ENCODE measurements at regions not wholly inside any gene's neighbourhood (a gene's known extent, or its start where the extent isn't known, plus 50 kb on each side); places are given as distances from the start of the nearest gene placed in this dataset.

- no peak for DNase-seq (ENCODE audit: low spot score)
Measured at GRCh38 chr7:159280008-159280407, 135.3 kb upstream of the VIPR2 start.

DNA sequence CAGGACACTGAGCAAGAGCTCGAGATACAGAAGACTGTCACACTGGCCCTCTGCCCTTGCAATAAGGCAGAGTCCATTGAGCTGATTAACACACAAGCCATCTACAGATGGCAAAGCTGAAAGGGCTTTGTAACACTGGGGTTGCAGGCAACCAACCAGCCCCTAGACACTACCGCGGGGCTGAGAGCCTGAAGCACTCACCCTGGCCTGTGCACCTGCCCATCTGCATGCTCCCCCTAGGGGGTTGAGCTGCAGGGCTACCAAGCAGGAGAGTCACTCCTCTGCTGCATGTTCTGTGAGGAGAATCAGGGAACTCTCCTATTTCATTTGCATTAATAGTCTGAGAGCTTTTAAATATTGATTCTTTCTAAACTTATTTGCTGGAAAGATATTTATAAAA is 128.1 kb upstream of the VIPR2 start:
- H3K9me3 Mint-ChIP-seq (ENCODE audit: unreplicated experiment) = peaks cover 24% of the 10 kb centered on the region
- no peaks in the 10 kb centered on the region for H3K36me3 Mint-ChIP-seq (ENCODE audit: low read depth, unreplicated experiment)
- TF ChIP-seq, protein P1, sequence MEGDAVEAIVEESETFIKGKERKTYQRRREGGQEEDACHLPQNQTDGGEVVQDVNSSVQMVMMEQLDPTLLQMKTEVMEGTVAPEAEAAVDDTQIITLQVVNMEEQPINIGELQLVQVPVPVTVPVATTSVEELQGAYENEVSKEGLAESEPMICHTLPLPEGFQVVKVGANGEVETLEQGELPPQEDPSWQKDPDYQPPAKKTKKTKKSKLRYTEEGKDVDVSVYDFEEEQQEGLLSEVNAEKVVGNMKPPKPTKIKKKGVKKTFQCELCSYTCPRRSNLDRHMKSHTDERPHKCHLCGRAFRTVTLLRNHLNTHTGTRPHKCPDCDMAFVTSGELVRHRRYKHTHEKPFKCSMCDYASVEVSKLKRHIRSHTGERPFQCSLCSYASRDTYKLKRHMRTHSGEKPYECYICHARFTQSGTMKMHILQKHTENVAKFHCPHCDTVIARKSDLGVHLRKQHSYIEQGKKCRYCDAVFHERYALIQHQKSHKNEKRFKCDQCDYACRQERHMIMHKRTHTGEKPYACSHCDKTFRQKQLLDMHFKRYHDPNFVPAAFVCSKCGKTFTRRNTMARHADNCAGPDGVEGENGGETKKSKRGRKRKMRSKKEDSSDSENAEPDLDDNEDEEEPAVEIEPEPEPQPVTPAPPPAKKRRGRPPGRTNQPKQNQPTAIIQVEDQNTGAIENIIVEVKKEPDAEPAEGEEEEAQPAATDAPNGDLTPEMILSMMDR (IDR thresholded peaks at IDR 0.05; ENCODE audit: unreplicated experiment) = no peak
- no peaks in the 10 kb centered on the region for H3K4me1 Mint-ChIP-seq (ENCODE audit: unreplicated experiment)
- no peak for DNase-seq (ENCODE audit: low spot score)
- peaks cover 6% of the 10 kb centered on the region for H3K27me3 Mint-ChIP-seq (ENCODE audit: unreplicated experiment)
- no peak overlapping the region for H3K27ac Mint-ChIP-seq (ENCODE audit: unreplicated experiment)
- no peak overlapping the region for H3K4me3 Mint-ChIP-seq (ENCODE audit: unreplicated experiment)

More at GRCh38 chr7:159280008-159280407, 135.3 kb upstream of the VIPR2 start:
- Mint-ChIP-seq H3K4me3 (ENCODE audit: unreplicated experiment) (no peak overlapping the region), H3K27ac (ENCODE audit: unreplicated experiment) (no peak overlapping the region), H3K4me1 (ENCODE audit: unreplicated experiment) (no peaks in the 10 kb centered on the region), H3K36me3 (ENCODE audit: low read depth, unreplicated experiment) (no peaks in the 10 kb centered on the region), H3K9me3 (ENCODE audit: unreplicated experiment) (peaks cover 15% of the 10 kb centered on the region), H3K27me3 (ENCODE audit: unreplicated experiment) (peaks cover 3% of the 10 kb centered on the region)
- TF ChIP-seq, protein P1 (IDR thresholded peaks at IDR 0.05; ENCODE audit: unreplicated experiment) = no peak

- peaks cover 24% of the 10 kb centered on the region for H3K9me3 Mint-ChIP-seq (ENCODE audit: unreplicated experiment)
- H3K4me3 Mint-ChIP-seq (ENCODE audit: unreplicated experiment) = no peak overlapping the region
- H3K4me1 Mint-ChIP-seq (ENCODE audit: unreplicated experiment) = no peaks in the 10 kb centered on the region
- H3K27ac Mint-ChIP-seq (ENCODE audit: unreplicated experiment) = no peak overlapping the region
- TF ChIP-seq, protein P1 (IDR thresholded peaks at IDR 0.05; ENCODE audit: unreplicated experiment) = no peak
- DNase-seq (ENCODE audit: low spot score) = no peak
- peaks cover 6% of the 10 kb centered on the region for H3K27me3 Mint-ChIP-seq (ENCODE audit: unreplicated experiment)
- H3K36me3 Mint-ChIP-seq (ENCODE audit: low read depth, unreplicated experiment) = no peaks in the 10 kb centered on the region
Measured at GRCh38 chr7:159271781-159272180, 127.1 kb upstream of the VIPR2 start.

DNA sequence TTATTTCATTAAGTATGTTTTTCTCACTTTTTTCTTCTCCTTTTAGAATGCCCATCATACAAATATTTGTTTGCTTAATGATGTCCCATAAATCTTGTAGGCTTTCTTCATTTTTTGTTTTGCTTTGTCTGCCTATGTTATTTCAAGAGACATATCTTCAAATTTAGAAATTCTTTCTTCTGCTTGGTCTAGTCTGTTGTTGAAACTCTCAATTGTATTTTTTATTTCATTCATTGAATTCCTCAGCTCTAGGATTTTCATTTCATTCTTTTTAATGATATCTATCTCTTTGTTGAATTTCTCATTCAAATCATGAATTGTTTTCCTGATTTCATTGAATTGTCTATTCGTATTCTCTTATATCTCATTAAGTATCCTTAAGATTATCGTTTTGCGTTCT is 125.1 kb upstream of the VIPR2 start:
- peaks cover 6% of the 10 kb centered on the region for H3K27me3 Mint-ChIP-seq (ENCODE audit: unreplicated experiment)
- no peak for DNase-seq (ENCODE audit: low spot score)
- peaks cover 3% of the 10 kb centered on the region for H3K36me3 Mint-ChIP-seq (ENCODE audit: low read depth, unreplicated experiment)
- no peaks in the 10 kb centered on the region for H3K4me1 Mint-ChIP-seq (ENCODE audit: unreplicated experiment)
- no peak overlapping the region for H3K4me3 Mint-ChIP-seq (ENCODE audit: unreplicated experiment)
- H3K9me3 Mint-ChIP-seq (ENCODE audit: unreplicated experiment) = peaks cover 24% of the 10 kb centered on the region
- TF ChIP-seq, protein P1 (IDR thresholded peaks at IDR 0.05; ENCODE audit: unreplicated experiment) = no peak
- no peak overlapping the region for H3K27ac Mint-ChIP-seq (ENCODE audit: unreplicated experiment)

- no peak for DNase-seq (ENCODE audit: low spot score)
- peaks cover 12% of the 10 kb centered on the region for H3K9me3 Mint-ChIP-seq (ENCODE audit: unreplicated experiment)
- peaks cover 3% of the 10 kb centered on the region for H3K36me3 Mint-ChIP-seq (ENCODE audit: low read depth, unreplicated experiment)
- H3K4me3 Mint-ChIP-seq (ENCODE audit: unreplicated experiment) = no peak overlapping the region
- no peaks in the 10 kb centered on the region for H3K4me1 Mint-ChIP-seq (ENCODE audit: unreplicated experiment)
- no peak overlapping the region for H3K27ac Mint-ChIP-seq (ENCODE audit: unreplicated experiment)
- H3K27me3 Mint-ChIP-seq (ENCODE audit: unreplicated experiment) = peaks cover 4% of the 10 kb centered on the region
- TF ChIP-seq, protein P1 (IDR thresholded peaks at IDR 0.05; ENCODE audit: unreplicated experiment) = no peak
Measured at GRCh38 chr7:159263430-159263829, 118.8 kb upstream of the VIPR2 start.
